Sigmoid colon (tissue), 3 donors: ENCODE measurements at regions not wholly inside any gene's neighbourhood (a gene's known extent, or its start where the extent isn't known, plus 50 kb on each side); places are given as distances from the start of the nearest gene placed in this dataset.

ENCODE experiments used
- CTCF ChIP-seq, 4 experiments: fragments of 450-650 bp in 3 of 4; fragments of 200-600 bp in 1 of 4; IDR thresholded peaks; one replicate each; pipeline ENCODE4 v1.5.1; 2016 to 2019; ENCODE audit warnings: antibody characterized with exemption in 4 of 4, mild to moderate bottlenecking in 3 of 4, moderate library complexity in 2 of 4
- POLR2A ChIP-seq, 2 donors: fragments of 450-650 bp; IDR thresholded peaks; one replicate each; pipeline ENCODE4 v1.6.1; 2016; ENCODE audit warnings: antibody characterized with exemption in 2 of 2, mild to moderate bottlenecking in 2 of 2, moderate library complexity in 2 of 2

GRCh38 chr20:47936612-47937011 lies 151.3 kb upstream of the SULF2 start:
- TF ChIP-seq CTCF (IDR thresholded peaks at IDR 0.05) (no peak), POLR2A (IDR thresholded peaks at IDR 0.05) (no peak)
